Endodermal cell (in vitro differentiated cells): ENCODE measurements at regions not wholly inside any gene's neighbourhood (a gene's known extent, or its start where the extent isn't known, plus 50 kb on each side); places are given as distances from the start of the nearest gene placed in this dataset.

Experiments used
- DNase-seq: peaks from one replicate; pipeline ENCODE4 v3.0.0-alpha.2; 2017
- H3K27ac ChIP-seq: 2 replicates; pipeline ENCODE4 v1.5.1; 2013; ENCODE audit warnings: mild to moderate bottlenecking, low read depth, low read length, moderate library complexity
- H3K27me3 ChIP-seq: 2 replicates; pipeline ENCODE4 v1.6.1; 2013; ENCODE audit warnings: mild to moderate bottlenecking, low read length, moderate library complexity; ENCODE audit not compliant: insufficient read depth, control insufficient read depth, poor library complexity, severe bottlenecking
- H3K36me3 ChIP-seq: 2 replicates; pipeline ENCODE4 v1.7.0; 2013; ENCODE audit warnings: mild to moderate bottlenecking, low read length, moderate library complexity; ENCODE audit not compliant: control insufficient read depth, insufficient read depth
- H3K4me1 ChIP-seq: one replicate; pipeline ENCODE4 v1.7.0; 2013; ENCODE audit warnings: low read length; ENCODE audit not compliant: control insufficient read depth, insufficient read depth
- H3K4me3 ChIP-seq: 2 replicates; pipeline ENCODE4 v1.5.1; 2013; ENCODE audit warnings: mild to moderate bottlenecking, low read length, moderate library complexity
- H3K9ac ChIP-seq: 2 replicates; pipeline ENCODE4 v1.6.1; 2013; ENCODE audit warnings: mild to moderate bottlenecking, low read length, moderate library complexity; ENCODE audit not compliant: poor library complexity, severe bottlenecking; ENCODE audit errors: extremely low read depth
- H3K9me3 ChIP-seq: 2 replicates; pipeline ENCODE4 v1.6.1; 2013; ENCODE audit warnings: mild to moderate bottlenecking, low read length, moderate library complexity; ENCODE audit not compliant: control insufficient read depth
- H3K27ac Mint-ChIP-seq: 2 replicates; pipeline ENCODE4 v1.8.0; 2020; ENCODE audit warnings: mixed read lengths
- H3K27me3 Mint-ChIP-seq: 2 replicates; pipeline ENCODE4 v1.8.0; 2021; ENCODE audit warnings: mild to moderate bottlenecking, mixed read lengths; ENCODE audit not compliant: insufficient read depth
- H3K36me3 Mint-ChIP-seq: 2 replicates; pipeline ENCODE4 v1.8.0; 2020; ENCODE audit warnings: low read depth, mixed read lengths
- H3K4me1 Mint-ChIP-seq: 2 replicates; pipeline ENCODE4 v1.8.0; 2020; ENCODE audit warnings: mixed read lengths
- H3K4me3 Mint-ChIP-seq: 2 replicates; pipeline ENCODE4 v1.8.0; 2020; ENCODE audit warnings: mild to moderate bottlenecking, moderate library complexity, mixed read lengths
- H3K9me3 Mint-ChIP-seq: 2 replicates; pipeline ENCODE4 v1.8.0; 2020; ENCODE audit warnings: mild to moderate bottlenecking, mixed read lengths
- CTCF ChIP-seq: fragments of 200-600 bp; sonication (generic); conservative IDR thresholded peaks from 2 replicates; pipeline ENCODE4 v1.5.0; 2021; ENCODE audit warnings: antibody characterized with exemption, mild to moderate bottlenecking
- WGBS, 2 experiments: methylation state at CpG; one replicate each; pipeline versions ENCODE4 v1.1.5 to v1.1.7; 2013; ENCODE audit warnings: missing lambda C conversion rate in 2 of 2, mixed read lengths in 1 of 2; ENCODE audit not compliant: insufficient coverage in 1 of 2, insufficient read length in 1 of 2; 5-methylcytosine and 5-hydroxymethylcytosine counted together

DNA sequence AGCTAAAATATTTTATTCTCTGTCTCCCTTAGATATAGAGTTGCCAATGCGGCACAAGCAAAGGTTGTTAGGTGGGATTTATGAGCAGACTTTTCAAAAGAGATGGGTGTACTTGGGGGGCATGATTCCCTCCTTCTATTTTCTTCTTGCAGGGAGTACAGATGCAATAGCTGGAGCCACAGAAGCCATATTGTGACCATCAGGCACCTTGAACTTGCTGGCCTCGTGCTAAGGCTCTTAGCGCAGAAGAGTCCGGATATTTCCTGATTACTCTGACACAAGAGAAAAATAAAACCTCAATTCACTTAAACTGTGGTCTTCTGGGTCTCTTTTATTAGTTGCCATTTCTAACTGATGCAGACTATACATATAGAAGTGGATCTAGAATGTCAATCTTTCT is 547.4 kb downstream of the MIAT start:
- WGBS, 2 experiments: 90% methylated on average over 4 of the region's 4 CpGs; no CpG with 5 or more reads in 1 of the 2 experiments
- no peak overlapping the region for H3K9ac ChIP-seq

GRCh38 chr22:27205492-27206373 is 548.3 kb downstream of the MIAT start:
- Mint-ChIP-seq H3K4me3 (no peak overlapping the region), H3K36me3 (no peaks in the 10 kb centered on the region), H3K4me1 (peaks cover 24% of the 10 kb centered on the region), H3K27ac (no peak overlapping the region), H3K9me3 (no peaks in the 10 kb centered on the region), H3K27me3 (peaks cover 67% of the 10 kb centered on the region)
- Histone ChIP-seq H3K9me3 (no peaks in the 10 kb centered on the region), H3K4me1 (peaks cover 3% of the 10 kb centered on the region), H3K27me3 (peaks cover 12% of the 10 kb centered on the region), H3K4me3 (no peak overlapping the region), H3K9ac (no peak overlapping the region), H3K27ac (no peak overlapping the region), H3K36me3 (no peaks in the 10 kb centered on the region)
- no peak for TF ChIP-seq CTCF
- DNase-seq: no peak
- WGBS, 2 experiments: 69 to 72% methylated on average over 9 of the region's 9 CpGs

More for the DNA sequence above, 547.4 kb downstream of the MIAT start:
- Mint-ChIP-seq H3K27ac (no peak overlapping the region), H3K4me3 (no peak overlapping the region), H3K36me3 (no peaks in the 10 kb centered on the region), H3K27me3 (peaks cover 67% of the 10 kb centered on the region), H3K4me1 (peaks cover 24% of the 10 kb centered on the region), H3K9me3 (no peaks in the 10 kb centered on the region)
- Histone ChIP-seq H3K27ac (no peak overlapping the region), H3K27me3 (peaks cover 12% of the 10 kb centered on the region), H3K9me3 (no peaks in the 10 kb centered on the region), H3K4me3 (no peak overlapping the region), H3K36me3 (no peaks in the 10 kb centered on the region), H3K4me1 (peaks cover 3% of the 10 kb centered on the region)
- DNase-seq: no peak
- TF ChIP-seq CTCF: no peak

- Mint-ChIP-seq H3K4me1 (peaks cover 21% of the 10 kb centered on the region), H3K36me3 (no peaks in the 10 kb centered on the region), H3K9me3 (no peaks in the 10 kb centered on the region), H3K4me3 (no peak overlapping the region), H3K27ac (no peak overlapping the region), H3K27me3 (peaks cover 70% of the 10 kb centered on the region)
- DNase-seq: no peak
- H3K9me3 ChIP-seq: no peaks in the 10 kb centered on the region
- H3K36me3 ChIP-seq: no peaks in the 10 kb centered on the region
- no peak overlapping the region for H3K9ac ChIP-seq
- H3K4me1 ChIP-seq: peaks cover 3% of the 10 kb centered on the region
- H3K27ac ChIP-seq: no peak overlapping the region
- WGBS, 2 experiments: 90 to 96% methylated on average over 4 of the region's 4 CpGs
- no peak for TF ChIP-seq CTCF
- H3K4me3 ChIP-seq: no peak overlapping the region
- peaks cover 12% of the 10 kb centered on the region for H3K27me3 ChIP-seq
Measured at GRCh38 chr22:27206374-27207133, 549.2 kb downstream of the MIAT start.
